A673 (cell line): ENCODE measurements at regions not wholly inside any gene's neighbourhood (a gene's known extent, or its start where the extent isn't known, plus 50 kb on each side); places are given as distances from the start of the nearest gene placed in this dataset.

Experiments
- EZH2 ChIP-seq: fragments of 200-600 bp; sonication (generic); IDR thresholded peaks from 2 replicates; pipeline ENCODE4 v1.6.1; 2017; ENCODE audit warnings: borderline replicate concordance, low read depth, mild to moderate bottlenecking, mixed read lengths, antibody characterized with exemption, low read length; ENCODE audit not compliant: poor library complexity, severe bottlenecking
- TF ChIP-seq, protein P1 (sequence below): fragments of 300-800, 200-600 bp; sonication (generic); conservative IDR thresholded peaks from 2 replicates; pipeline ENCODE4 v1.5.1; 2017; ENCODE audit warnings: low read depth, mild to moderate bottlenecking, antibody characterized with exemption, low read length, moderate library complexity, mixed read lengths

DNA sequence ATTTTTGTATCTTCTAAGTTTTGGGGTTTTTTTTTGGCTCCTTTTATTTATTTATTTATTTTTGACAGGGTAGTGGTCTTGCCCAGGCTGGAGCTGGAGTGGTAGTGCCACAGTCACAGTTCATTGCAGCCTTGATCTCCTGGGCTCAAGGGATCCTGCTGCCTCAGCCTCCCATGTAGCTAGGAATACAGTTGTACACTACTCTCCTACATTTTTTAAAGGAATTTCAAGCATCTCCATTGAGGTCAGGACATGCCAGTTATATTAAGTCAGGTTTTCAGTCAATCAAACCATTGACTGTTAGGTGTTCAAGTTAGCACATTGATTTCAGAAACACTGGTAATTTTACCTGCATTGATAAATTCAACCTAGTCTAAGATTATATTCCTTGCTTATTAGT is 480.5 kb upstream of the SPRY2 start:
- TF ChIP-seq, protein P1, sequence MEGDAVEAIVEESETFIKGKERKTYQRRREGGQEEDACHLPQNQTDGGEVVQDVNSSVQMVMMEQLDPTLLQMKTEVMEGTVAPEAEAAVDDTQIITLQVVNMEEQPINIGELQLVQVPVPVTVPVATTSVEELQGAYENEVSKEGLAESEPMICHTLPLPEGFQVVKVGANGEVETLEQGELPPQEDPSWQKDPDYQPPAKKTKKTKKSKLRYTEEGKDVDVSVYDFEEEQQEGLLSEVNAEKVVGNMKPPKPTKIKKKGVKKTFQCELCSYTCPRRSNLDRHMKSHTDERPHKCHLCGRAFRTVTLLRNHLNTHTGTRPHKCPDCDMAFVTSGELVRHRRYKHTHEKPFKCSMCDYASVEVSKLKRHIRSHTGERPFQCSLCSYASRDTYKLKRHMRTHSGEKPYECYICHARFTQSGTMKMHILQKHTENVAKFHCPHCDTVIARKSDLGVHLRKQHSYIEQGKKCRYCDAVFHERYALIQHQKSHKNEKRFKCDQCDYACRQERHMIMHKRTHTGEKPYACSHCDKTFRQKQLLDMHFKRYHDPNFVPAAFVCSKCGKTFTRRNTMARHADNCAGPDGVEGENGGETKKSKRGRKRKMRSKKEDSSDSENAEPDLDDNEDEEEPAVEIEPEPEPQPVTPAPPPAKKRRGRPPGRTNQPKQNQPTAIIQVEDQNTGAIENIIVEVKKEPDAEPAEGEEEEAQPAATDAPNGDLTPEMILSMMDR = no peak
- no peak for TF ChIP-seq EZH2
